ENCODE measurements at regions not wholly inside any gene's neighbourhood (a gene's known extent, or its start where the extent isn't known, plus 50 kb on each side); places are given as distances from the start of the nearest gene placed in this dataset.

DNA sequence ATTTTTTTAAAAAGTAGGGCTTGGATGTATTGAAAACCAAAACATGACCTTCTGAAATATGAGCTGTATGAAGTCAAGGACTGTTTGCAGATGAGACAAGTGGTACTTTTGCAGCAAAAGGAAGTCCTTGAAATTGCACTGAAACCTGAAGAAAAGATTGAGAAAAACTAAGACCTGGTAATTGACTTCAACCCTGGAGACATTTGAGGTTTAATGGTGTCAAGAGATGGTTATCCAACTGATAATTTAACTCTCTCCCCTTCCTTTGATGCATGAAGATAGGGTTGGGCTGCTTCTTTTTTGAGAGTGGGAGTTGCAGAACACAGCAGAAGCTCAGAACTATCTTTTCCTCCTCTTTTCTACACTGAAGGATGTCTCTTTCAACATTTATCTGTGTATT lies 180.9 kb upstream of the DTNBP1 start:
- no peak for TF ChIP-seq CTCF (IDR thresholded peaks at IDR 0.05; ENCODE audit: borderline replicate concordance, insufficient read depth, low read depth, low read length)
- H3K4me3 ChIP-seq (ENCODE audit: low read depth, low read length) = no peak overlapping the region

- no peak overlapping the region for H3K4me3 ChIP-seq (ENCODE audit: low read depth, low read length)
- TF ChIP-seq CTCF (IDR thresholded peaks at IDR 0.05; ENCODE audit: borderline replicate concordance, insufficient read depth, low read depth, low read length) = no peak
These were observed 180.4 kb upstream of the DTNBP1 start for GRCh38 chr6:15843226-15843625.

DNA sequence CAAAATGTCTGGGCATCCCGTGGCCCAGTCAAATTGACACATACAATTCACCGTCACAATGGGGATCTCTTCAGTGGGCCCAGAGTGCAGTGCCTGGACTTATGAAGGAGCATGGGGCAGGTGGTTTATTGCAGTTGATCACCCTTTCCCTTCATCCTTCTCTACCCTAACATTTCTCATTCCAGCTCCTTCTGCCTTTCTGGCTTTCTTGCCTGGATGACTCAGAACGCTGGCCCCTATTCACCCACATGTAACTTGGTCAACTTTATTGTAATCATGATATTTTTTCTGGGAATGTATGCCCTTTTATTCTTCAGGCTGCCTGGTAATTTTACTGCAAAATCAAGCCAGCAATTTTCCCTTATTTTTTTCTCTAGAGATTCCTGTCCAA lies 179.9 kb upstream of the DTNBP1 start:
- no peak for TF ChIP-seq CTCF (IDR thresholded peaks at IDR 0.05; ENCODE audit: borderline replicate concordance, insufficient read depth, low read depth, low read length)
- H3K4me3 ChIP-seq (ENCODE audit: low read depth, low read length) = no peak overlapping the region

DNA sequence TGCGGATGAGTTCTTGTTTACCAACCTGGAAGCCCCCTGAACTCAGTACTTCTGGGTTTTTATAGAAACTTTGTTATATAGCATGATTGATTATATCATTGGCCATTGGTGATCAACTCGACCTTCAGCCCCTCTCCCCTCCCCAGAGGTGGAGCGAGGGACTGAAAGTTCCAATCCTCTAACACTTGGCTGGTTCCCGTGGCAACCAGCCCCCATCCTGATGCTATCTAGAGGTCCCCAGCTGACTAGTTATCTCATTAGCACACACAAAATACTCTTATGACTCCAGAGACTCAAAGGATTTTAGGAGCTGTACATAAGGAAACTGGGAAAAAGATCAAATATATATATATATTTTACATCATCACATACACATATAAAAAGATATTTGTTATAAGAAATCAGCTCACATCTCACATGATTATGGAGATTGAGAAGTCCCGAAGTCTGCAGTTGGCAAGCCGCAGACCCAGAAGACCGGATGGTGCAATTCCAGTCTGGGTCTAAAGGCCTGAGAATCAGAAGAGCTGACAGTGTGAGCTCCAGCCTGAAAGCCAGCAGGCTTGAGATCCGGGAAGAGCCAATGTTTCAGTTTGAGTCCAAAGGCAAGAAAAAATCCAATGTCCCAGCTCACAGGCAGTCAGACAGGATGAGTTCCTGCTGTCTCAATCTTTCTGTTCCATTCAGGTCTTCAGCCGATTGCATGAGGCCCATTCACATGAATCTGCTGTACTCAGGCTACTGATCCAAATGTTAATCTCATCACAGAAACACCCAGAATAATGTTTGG lies 179.3 kb upstream of the DTNBP1 start:
- no peak overlapping the region for H3K4me3 ChIP-seq (ENCODE audit: low read depth, low read length)
- TF ChIP-seq CTCF (IDR thresholded peaks at IDR 0.05; ENCODE audit: borderline replicate concordance, insufficient read depth, low read depth, low read length) = no peak

GRCh38 chr6:15839969-15840541 lies 177.2 kb upstream of the DTNBP1 start:
- H3K4me3 ChIP-seq (ENCODE audit: low read depth, low read length) = no peak overlapping the region
- no peak for TF ChIP-seq CTCF (IDR thresholded peaks at IDR 0.05; ENCODE audit: borderline replicate concordance, insufficient read depth, low read depth, low read length)

DNA sequence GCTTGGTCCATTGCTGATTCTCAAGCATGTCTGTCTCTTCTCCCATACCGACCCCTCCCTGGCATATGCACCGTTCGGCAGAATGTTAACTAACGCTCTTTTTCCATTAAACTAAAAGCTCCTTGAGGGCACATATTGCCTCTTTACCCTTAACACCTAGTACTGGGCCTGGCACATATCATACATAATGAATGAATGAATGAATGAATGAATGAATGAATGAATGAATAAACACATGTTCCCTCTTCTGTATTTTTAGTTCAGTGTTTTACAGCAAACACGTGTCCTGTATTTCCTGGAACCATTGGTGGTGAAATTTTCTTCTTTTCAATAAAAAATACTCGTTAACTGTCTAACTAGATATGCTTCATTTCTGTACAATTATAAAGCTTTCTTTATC lies 174.4 kb upstream of the DTNBP1 start:
- no peak for TF ChIP-seq CTCF (IDR thresholded peaks at IDR 0.05; ENCODE audit: borderline replicate concordance, insufficient read depth, low read depth, low read length)
- H3K4me3 ChIP-seq (ENCODE audit: low read depth, low read length) = no peak overlapping the region

DNA sequence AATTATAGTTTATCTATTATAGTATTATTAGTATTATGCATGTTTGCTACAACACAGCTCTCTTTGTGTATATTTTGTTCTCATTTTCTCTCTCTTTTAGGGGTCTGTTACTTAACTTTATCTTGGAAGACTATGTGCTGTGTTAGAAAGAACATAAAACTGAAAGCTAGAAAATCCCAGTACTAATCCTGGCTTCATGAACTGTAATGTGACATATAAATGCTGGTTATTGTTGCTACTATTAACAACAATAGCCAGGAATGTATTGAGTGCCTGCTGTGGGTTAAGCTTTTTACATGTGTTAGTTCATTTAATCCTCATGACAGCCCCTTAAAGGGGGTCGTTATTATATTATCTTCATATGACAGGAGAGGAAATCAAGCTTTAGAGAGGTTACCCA lies 170.0 kb upstream of the DTNBP1 start:
- no peak overlapping the region for H3K4me3 ChIP-seq (ENCODE audit: low read depth, low read length)
- no peak for TF ChIP-seq CTCF (IDR thresholded peaks at IDR 0.05; ENCODE audit: borderline replicate concordance, insufficient read depth, low read depth, low read length)

Data from GM12875 (cell line).